ENCODE measurements at regions not wholly inside any gene's neighbourhood (a gene's known extent, or its start where the extent isn't known, plus 50 kb on each side); places are given as distances from the start of the nearest gene placed in this dataset.

DNA sequence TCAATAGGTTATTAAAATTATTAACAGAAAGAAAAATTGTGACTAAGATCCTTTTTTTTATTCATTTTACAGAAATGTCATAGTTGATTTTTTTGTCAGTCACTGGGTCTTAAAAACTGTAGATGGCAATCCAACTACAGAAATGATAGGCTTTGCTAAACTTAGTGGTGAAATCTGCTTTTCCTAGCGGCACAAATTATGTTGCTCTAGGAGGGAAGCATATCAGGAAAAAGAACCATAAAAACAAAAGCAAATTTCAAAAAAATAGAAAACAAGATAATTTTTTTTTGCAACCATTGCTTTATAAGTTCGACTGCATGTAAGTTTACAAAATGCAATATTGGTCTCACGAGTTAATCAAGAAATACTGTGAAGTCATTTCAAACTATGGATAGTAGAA, 443.5 kb upstream of the IGFBP7 start:
- TF ChIP-seq, protein P1, sequence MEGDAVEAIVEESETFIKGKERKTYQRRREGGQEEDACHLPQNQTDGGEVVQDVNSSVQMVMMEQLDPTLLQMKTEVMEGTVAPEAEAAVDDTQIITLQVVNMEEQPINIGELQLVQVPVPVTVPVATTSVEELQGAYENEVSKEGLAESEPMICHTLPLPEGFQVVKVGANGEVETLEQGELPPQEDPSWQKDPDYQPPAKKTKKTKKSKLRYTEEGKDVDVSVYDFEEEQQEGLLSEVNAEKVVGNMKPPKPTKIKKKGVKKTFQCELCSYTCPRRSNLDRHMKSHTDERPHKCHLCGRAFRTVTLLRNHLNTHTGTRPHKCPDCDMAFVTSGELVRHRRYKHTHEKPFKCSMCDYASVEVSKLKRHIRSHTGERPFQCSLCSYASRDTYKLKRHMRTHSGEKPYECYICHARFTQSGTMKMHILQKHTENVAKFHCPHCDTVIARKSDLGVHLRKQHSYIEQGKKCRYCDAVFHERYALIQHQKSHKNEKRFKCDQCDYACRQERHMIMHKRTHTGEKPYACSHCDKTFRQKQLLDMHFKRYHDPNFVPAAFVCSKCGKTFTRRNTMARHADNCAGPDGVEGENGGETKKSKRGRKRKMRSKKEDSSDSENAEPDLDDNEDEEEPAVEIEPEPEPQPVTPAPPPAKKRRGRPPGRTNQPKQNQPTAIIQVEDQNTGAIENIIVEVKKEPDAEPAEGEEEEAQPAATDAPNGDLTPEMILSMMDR (IDR thresholded peaks at IDR 0.05; ENCODE audit: low read depth, low read length, poor library complexity, severe bottlenecking) = no peak
- TF ChIP-seq EZH2phosphoT487 (IDR thresholded peaks at IDR 0.05; ENCODE audit: borderline replicate concordance, low read length) = no peak

All from DOHH2 (cell line).